Activated CD4-positive, CD25-positive, alpha-beta regulatory T cell (primary cell): ENCODE measurements at regions not wholly inside any gene's neighbourhood (a gene's known extent, or its start where the extent isn't known, plus 50 kb on each side); places are given as distances from the start of the nearest gene placed in this dataset.

ENCODE experiments used
- DNase-seq, 4 experiments: peaks; one replicate each; lab custom pipeline; 2025; lab: John Stamatoyannopoulos, UW

GRCh38 chr2:7930800-7931635, 750.8 kb upstream of the ID2 start:
- DNase-seq = no peak

GRCh38 chr2:7931808-7932207, 750.0 kb upstream of the ID2 start:
- DNase-seq = no peak

- no peak for DNase-seq
Measured at GRCh38 chr2:7933672-7934071, 748.2 kb upstream of the ID2 start.

GRCh38 chr2:7934476-7934875, 747.4 kb upstream of the ID2 start:
- DNase-seq = no peak

- DNase-seq = no peak
Measured at GRCh38 chr2:7937082-7937481, 744.8 kb upstream of the ID2 start.

GRCh38 chr2:7940723-7941122, 741.1 kb upstream of the ID2 start:
- DNase-seq = no peak

GRCh38 chr2:7943446-7943845, 738.4 kb upstream of the ID2 start:
- no peak for DNase-seq

- DNase-seq = no peak
Measured at GRCh38 chr2:7945026-7945425, 736.8 kb upstream of the ID2 start.

- DNase-seq = no peak
Measured at GRCh38 chr2:7950035-7950612, 731.7 kb upstream of the ID2 start.

GRCh38 chr2:7951001-7951400, 730.9 kb upstream of the ID2 start:
- no peak for DNase-seq

GRCh38 chr2:7951490-7951889, 730.4 kb upstream of the ID2 start:
- no peak for DNase-seq

GRCh38 chr2:7952046-7952745, 729.7 kb upstream of the ID2 start:
- no peak for DNase-seq

- DNase-seq = no peak
Measured at GRCh38 chr2:7953195-7953594, 728.7 kb upstream of the ID2 start.

- DNase-seq = no peak
Measured at GRCh38 chr2:7954234-7954633, 727.6 kb upstream of the ID2 start.

GRCh38 chr2:7956126-7956689, 725.6 kb upstream of the ID2 start:
- no peak for DNase-seq

- DNase-seq = no peak
Measured at GRCh38 chr2:7961550-7961949, 720.3 kb upstream of the ID2 start.

GRCh38 chr2:7962161-7962560, 719.7 kb upstream of the ID2 start:
- DNase-seq = no peak

- DNase-seq = no peak
Measured at GRCh38 chr2:7963787-7964186, 718.1 kb upstream of the ID2 start.

- DNase-seq = no peak
Measured at GRCh38 chr2:7966032-7966431, 715.8 kb upstream of the ID2 start.

GRCh38 chr2:7967707-7968405, 714.0 kb upstream of the ID2 start:
- no peak for DNase-seq

GRCh38 chr2:7969756-7970515, 711.9 kb upstream of the ID2 start:
- DNase-seq = no peak
